Bronchial epithelial cell (primary cell): ENCODE measurements at regions not wholly inside any gene's neighbourhood (a gene's known extent, or its start where the extent isn't known, plus 50 kb on each side); places are given as distances from the start of the nearest gene placed in this dataset.

Source experiments
- DNase-seq: peaks from one replicate; pipeline ENCODE4 v3.0.0-alpha.2; 2010; ENCODE audit warnings: low read depth
- FAIRE-seq: peaks from 2 replicates; lab custom pipeline; 2011; peaks lifted over from hg19 to GRCh38; lab: Jason Lieb, UNC
- H3K27me3 ChIP-seq: 2 replicates; pipeline ENCODE4 v1.5.1; 2011; ENCODE audit warnings: low read length; ENCODE audit not compliant: control insufficient read depth, insufficient read depth
- H3K36me3 ChIP-seq: 2 replicates; pipeline ENCODE4 v1.5.1; 2011; ENCODE audit warnings: low read length; ENCODE audit not compliant: control insufficient read depth, insufficient read depth
- H3K4me3 ChIP-seq: 2 replicates; pipeline ENCODE4 v1.5.1; 2011; ENCODE audit warnings: mild to moderate bottlenecking, low read depth, low read length, control low read depth
- CTCF ChIP-seq: IDR thresholded peaks from 2 replicates; pipeline ENCODE4 v1.5.1; 2011; ENCODE audit warnings: mild to moderate bottlenecking, moderate library complexity, low read length, control low read depth, inconsistent platforms; ENCODE audit not compliant: insufficient read depth, severe bottlenecking

- H3K4me3 ChIP-seq, result no peak overlapping the region
- no peak for TF ChIP-seq CTCF
- FAIRE-seq, result no peak
- H3K36me3 ChIP-seq, result no peaks in the 10 kb centered on the region
- H3K27me3 ChIP-seq, result no peaks in the 10 kb centered on the region
- DNase-seq, result no peak
Measured at GRCh38 chrX:140177821-140178220, 212.5 kb upstream of the CXorf66 start.

DNA sequence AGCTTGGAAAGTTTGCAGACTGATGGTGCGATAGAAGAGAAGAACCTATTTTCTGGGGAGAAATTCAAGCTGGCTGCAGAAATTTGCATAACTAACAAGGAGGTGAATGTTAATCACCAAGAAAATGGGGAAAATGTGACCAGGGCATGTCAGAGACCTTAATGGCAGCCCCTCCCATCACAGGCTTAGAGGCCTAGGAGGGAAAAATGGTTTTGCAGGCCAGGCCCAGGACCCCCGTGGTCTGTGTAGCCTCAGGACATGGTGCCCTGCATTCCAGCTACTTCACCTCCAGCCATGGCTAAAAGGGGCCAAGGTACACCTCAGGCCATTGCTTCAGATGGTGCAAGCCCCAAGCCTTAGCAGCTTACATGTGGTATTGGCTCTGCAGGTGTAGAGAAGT lies 207.1 kb upstream of the CXorf66 start:
- no peak for TF ChIP-seq CTCF
- Histone ChIP-seq H3K27me3 (no peaks in the 10 kb centered on the region), H3K36me3 (no peaks in the 10 kb centered on the region), H3K4me3 (no peak overlapping the region)
- DNase-seq (no peak), FAIRE-seq (no peak)

- no peaks in the 10 kb centered on the region for H3K36me3 ChIP-seq
- H3K27me3 ChIP-seq, result no peaks in the 10 kb centered on the region
- DNase-seq, result no peak
- no peak for TF ChIP-seq CTCF
- no peak for FAIRE-seq
- no peak overlapping the region for H3K4me3 ChIP-seq
Measured at GRCh38 chrX:140167551-140167950, 202.2 kb upstream of the CXorf66 start.

- TF ChIP-seq CTCF, result no peak
- no peaks in the 10 kb centered on the region for H3K36me3 ChIP-seq
- DNase-seq (no peak), FAIRE-seq (no peak)
- no peaks in the 10 kb centered on the region for H3K27me3 ChIP-seq
- no peak overlapping the region for H3K4me3 ChIP-seq
Measured at GRCh38 chrX:140165849-140166248, 200.5 kb upstream of the CXorf66 start.

DNA sequence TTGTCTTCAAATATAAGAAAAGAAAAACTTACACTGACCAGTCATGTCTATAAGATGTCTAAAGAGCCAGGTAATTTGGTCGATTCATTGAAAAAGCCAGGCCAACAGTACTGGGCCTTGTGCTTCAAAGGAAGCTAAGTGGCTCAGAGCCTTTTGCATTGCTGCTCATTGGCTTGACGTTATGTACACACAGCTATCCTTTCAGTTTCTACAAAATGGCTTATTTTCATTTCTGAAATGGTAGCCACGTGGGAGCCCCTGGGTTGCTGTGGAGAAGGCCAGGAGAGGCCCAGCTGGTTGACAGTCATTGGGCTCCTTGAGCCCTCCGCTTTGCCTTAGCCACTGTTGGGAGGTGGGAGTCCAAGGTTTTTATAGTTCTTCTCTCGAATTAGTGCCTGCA lies 199.1 kb upstream of the CXorf66 start:
- H3K27me3 ChIP-seq, result no peaks in the 10 kb centered on the region
- DNase-seq (no peak), FAIRE-seq (no peak)
- no peak overlapping the region for H3K4me3 ChIP-seq
- H3K36me3 ChIP-seq, result no peaks in the 10 kb centered on the region
- TF ChIP-seq CTCF, result no peak

GRCh38 chrX:140163371-140164159 lies 198.2 kb upstream of the CXorf66 start:
- no peak for FAIRE-seq
- H3K36me3 ChIP-seq, result no peaks in the 10 kb centered on the region
- no peaks in the 10 kb centered on the region for H3K27me3 ChIP-seq
- no peak for DNase-seq
- no peak overlapping the region for H3K4me3 ChIP-seq
- no peak for TF ChIP-seq CTCF
